ENCODE measurements at regions not wholly inside any gene's neighbourhood (a gene's known extent, or its start where the extent isn't known, plus 50 kb on each side); places are given as distances from the start of the nearest gene placed in this dataset.
"Not testable (repeated sequence)": the region's sequence is repeated elsewhere in the genome, so short reads cannot be mapped to it uniquely, and the experiment has no call there.

DNA sequence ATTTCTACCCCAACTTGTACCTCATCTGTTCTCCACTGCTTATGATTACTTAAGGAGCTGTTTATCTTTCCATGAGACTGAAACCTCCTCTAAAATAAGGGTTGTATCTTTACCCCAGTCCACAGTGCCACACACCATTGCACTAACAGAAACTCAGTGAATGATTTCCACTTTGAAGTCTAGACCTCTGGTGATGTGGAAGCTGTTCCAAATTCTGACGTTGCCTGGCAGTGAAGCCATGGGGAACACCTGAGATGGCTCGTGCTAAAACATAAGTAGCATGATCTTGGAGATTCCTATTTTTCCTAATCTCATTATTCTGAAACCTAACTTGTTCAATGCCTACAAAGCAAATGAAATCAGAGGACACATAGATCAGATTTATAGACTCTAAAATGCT, 583.2 kb downstream of the EBF1 start:
- DNase-seq (ENCODE audit: low read depth), result no peak

GRCh38 chr5:158514986-158515359, 584.7 kb downstream of the EBF1 start:
- no peak for DNase-seq (ENCODE audit: low read depth)

GRCh38 chr5:158514319-158514985, 585.3 kb downstream of the EBF1 start:
- DNase-seq (ENCODE audit: low read depth), result peak; percentile 49

GRCh38 chr5:158513490-158514318, 586.0 kb downstream of the EBF1 start:
- DNase-seq (ENCODE audit: low read depth), result no peak

DNA sequence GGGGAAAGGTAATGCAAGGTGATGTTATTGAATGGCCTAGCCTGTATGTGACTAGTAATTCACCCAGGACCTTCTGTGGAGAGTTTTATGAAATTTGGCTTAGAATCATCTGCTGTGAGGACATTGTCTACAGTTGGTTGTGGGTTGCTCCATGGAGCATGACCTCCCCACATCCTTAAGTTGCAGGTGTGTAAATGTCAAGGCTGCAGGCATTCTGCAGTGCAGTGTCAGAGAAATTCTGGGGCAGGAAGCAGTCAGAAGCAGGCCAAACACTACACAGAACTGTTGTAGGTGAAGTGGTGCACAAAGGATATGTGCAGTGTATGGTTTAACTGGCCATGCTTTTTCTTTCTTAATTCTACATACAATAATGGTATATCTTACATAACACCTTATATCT, 588.3 kb downstream of the EBF1 start:
- no peak for DNase-seq (ENCODE audit: low read depth)

DNA sequence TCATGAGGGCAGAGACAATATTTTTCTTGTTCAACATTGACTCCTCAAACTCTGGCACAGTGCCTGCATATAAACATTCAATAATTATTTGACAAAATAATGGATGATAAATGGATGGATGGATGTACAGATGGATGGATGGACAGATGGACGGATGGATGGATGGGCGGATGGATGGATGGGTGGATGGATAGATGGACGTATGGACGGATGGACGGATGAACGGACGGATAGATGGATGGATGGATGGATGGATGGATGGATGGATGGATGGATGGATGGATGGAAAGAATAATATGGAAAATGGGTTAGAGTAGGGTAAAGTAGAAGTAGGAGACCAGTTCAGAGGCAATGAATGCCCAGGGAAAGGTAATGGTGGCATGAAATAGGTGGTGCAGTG, 589.2 kb downstream of the EBF1 start:
- DNase-seq (ENCODE audit: low read depth), result no peak

- no peak for DNase-seq (ENCODE audit: low read depth)
These were observed 593.1 kb downstream of the EBF1 start for GRCh38 chr5:158506648-158507047.

- DNase-seq (ENCODE audit: low read depth), result no peak
These were observed 597.0 kb downstream of the EBF1 start for GRCh38 chr5:158502686-158503085.

DNA sequence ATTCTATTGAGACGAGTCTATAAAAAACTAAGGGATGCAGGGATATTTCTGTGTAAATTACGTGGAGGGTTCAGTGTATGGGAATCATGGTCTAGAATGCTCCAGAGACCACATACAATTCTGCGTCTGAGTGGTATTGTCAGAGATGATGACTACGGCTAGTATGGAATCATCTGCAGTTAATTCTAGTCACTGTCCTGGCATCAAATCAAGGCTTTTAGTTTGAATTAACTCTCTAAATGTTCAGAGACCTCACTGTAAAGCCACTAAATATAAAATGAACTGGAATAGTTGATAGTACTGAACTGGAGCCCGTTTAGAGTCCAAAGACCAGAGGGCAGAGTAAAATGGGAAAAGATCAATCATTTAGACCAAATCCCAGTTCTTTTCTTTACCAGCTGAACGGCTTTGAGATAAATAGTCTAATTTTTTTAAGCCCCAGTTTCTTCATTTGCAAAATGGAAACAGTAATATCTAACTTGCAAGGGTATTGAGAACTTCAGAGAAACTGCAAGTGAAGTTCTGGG, 599.8 kb downstream of the EBF1 start:
- no peak for DNase-seq (ENCODE audit: low read depth)

DNA sequence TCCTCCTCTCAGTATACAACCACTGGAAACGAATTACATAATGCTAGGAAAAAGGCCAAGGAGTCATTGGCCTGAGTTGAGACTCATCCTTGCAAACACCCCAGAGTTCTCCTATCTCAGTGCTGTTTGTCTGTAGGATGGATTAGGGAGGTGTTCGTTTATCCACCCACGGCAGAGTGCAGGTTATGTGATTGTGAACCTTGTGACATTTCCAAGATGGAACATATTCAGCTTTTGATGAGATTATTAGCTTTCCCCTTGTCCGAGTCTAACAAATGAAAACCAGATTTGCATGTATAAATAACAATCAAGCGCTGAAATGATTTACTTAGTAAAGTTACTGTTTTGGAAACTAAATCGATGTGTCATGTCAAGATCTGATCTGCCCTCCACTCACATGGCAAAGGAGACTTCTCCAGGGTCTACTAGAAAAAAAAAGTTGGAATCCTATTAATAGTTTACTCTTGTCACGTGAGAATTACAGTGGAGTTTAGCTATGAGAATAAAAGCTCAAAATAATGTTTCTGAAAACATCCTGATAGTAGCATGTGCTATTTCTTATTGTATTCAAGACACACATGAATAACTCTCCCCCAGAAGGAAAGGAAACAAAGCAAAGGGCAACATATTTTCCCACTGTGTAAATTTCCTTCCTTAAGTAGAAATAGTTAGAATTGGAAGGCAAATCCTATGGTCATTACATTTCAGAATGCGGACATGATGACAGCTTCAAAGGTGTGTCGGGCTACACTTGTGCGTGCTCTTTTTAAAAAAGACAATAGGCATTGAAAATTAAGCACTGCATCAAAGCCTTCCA, 600.4 kb downstream of the EBF1 start:
- DNase-seq (ENCODE audit: low read depth), result no peak

DNA sequence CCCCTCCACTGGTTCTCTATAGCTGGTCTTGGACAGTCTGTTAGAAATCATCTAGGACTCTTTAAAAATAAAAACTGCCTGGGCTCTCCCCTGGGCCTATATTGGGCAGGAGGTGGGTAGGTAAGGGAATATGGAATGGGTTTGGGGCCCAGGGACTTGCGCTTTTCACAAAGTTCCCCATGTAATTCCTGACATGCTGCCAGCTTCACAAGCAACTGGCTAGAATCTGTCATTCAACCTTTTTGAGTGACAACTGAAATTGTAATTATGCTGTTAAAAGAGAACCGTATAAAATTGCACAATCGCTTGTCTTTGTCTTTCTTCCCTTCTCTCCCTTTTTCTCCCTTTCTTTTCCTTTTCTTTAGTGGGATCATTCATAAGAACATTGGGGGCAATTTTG, 603.1 kb downstream of the EBF1 start:
- DNase-seq (ENCODE audit: low read depth), result no peak

GRCh38 chr5:158494541-158494940, 605.2 kb downstream of the EBF1 start:
- DNase-seq (ENCODE audit: low read depth), result no peak

DNA sequence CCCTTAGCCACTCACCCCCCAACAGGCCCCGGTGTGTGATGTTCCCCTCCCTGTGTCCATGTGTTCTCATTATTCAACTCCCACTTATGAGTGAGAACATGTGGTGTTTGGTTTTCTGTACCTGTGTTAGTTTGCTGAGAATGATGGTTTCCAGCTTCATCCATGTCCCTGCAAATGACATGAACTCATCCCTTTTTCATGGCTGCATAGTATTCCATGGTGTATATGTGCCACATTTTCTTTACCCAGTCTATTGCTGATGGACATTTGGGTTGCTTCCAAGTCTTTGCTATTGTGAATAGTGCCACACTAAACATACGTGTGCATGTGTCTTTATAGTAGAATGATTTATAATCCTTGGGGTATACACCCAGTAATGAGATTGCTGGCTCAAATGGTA, 605.7 kb downstream of the EBF1 start:
- not testable (repeated sequence) for DNase-seq (ENCODE audit: low read depth)

- DNase-seq (ENCODE audit: low read depth), result no peak
These were observed 606.9 kb downstream of the EBF1 start for GRCh38 chr5:158492841-158493242.

DNA sequence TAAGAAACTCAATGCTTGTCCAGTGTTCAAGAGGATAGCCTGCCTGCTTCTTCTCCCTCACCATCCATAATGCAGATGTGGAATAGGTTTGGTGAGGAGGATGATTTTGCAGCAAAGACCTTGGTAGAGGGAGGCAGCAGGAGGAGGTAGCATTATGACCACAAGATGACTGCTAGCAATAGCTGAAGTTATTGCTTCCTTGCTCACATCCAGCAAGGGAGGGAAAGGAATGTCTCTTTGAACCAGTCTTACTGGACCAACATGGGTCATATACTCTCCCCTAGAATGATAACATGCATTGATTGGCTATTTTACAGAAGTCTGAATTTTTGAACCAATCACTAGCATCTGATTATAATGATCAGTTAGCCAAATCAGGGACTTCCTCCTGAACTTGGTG, 607.6 kb downstream of the EBF1 start:
- no peak for DNase-seq (ENCODE audit: low read depth)

GRCh38 chr5:158487664-158488063, 612.1 kb downstream of the EBF1 start:
- DNase-seq (ENCODE audit: low read depth), result no peak

- no peak for DNase-seq (ENCODE audit: low read depth)
These were observed 612.6 kb downstream of the EBF1 start for GRCh38 chr5:158487156-158487555.

DNA sequence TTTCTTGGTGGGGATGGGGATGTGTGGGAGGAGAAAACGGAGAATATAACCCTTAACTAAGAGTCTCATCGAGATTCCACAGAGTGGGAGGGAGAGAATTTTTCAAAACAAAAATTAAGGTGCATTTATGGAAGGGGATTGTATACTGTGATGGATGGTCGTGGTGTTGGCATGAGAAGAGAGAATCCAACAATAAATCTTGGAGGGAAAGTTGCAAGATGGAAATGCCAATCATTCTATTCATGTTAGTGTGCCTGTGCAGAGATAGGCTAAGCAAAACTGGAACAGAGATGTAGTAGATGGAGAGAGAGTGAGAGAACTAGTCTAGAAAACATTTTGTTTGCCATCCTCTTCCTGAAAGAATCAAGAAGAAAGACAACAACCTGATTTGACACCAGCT, 613.1 kb downstream of the EBF1 start:
- no peak for DNase-seq (ENCODE audit: low read depth)

- no peak for DNase-seq (ENCODE audit: low read depth)
These were observed 614.1 kb downstream of the EBF1 start for GRCh38 chr5:158485604-158486081.

DNA sequence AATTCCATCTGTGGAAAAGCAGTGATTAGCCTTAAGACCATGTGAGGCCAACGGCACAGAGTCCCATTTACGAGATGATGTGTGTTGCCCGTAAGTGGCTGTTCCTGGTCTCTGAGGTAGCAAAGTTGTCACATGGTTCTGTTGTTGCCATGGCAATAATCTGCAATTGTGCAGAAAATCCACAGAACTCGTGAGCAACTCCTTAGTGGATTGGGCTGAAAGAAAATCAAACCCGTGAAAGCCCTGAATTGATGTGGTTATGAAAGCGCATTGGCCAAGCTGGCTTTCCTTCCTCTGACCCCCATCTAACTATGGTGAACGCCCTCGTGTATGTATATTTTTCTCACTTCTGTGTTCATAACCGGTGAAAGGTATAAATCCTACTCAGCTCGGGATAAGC, 614.7 kb downstream of the EBF1 start:
- DNase-seq (ENCODE audit: low read depth), result no peak

- no peak for DNase-seq (ENCODE audit: low read depth)
These were observed 615.6 kb downstream of the EBF1 start for GRCh38 chr5:158484150-158484549.

GRCh38 chr5:158483281-158483860, 616.3 kb downstream of the EBF1 start:
- DNase-seq (ENCODE audit: low read depth), result no peak
